IPS DF 6.9 (cell line): ENCODE measurements at regions not wholly inside any gene's neighbourhood (a gene's known extent, or its start where the extent isn't known, plus 50 kb on each side); places are given as distances from the start of the nearest gene placed in this dataset.
"Not testable (repeated sequence)": the region's sequence is repeated elsewhere in the genome, so short reads cannot be mapped to it uniquely, and the experiment has no call there.

Experiments
- DNase-seq: peaks from one replicate; pipeline ENCODE4 v3.0.0-alpha.2; 2013; ENCODE audit warnings: low read depth, low spot score
- H3K27ac ChIP-seq: one replicate; pipeline ENCODE4 v1.5.1; 2013; ENCODE audit warnings: low read length, control low read depth
- H3K27me3 ChIP-seq: 2 replicates; pipeline ENCODE4 v1.6.1; 2013; ENCODE audit warnings: mild to moderate bottlenecking, low read length; ENCODE audit not compliant: control insufficient read depth, insufficient read depth
- H3K36me3 ChIP-seq: 2 replicates; pipeline ENCODE4 v1.6.1; 2013; ENCODE audit warnings: low read length; ENCODE audit not compliant: control insufficient read depth, insufficient read depth
- H3K4me1 ChIP-seq: 2 replicates; pipeline ENCODE4 v1.6.1; 2013; ENCODE audit warnings: low read length; ENCODE audit not compliant: control insufficient read depth, insufficient read depth
- H3K4me3 ChIP-seq: 2 replicates; pipeline ENCODE4 v1.5.1; 2013; ENCODE audit warnings: mild to moderate bottlenecking, low read length
- H3K9me3 ChIP-seq: 2 replicates; pipeline ENCODE4 v1.6.1; 2013; ENCODE audit warnings: low read length, inconsistent platforms; ENCODE audit not compliant: control insufficient read depth, insufficient read depth
- WGBS: extraction: QIAGEN DNeasy Blood & Tissue Kit; methylation state at CpG from one replicate; pipeline ENCODE4 v1.1.7; 2013; ENCODE audit warnings: mixed read lengths, missing lambda C conversion rate; ENCODE audit not compliant: insufficient read length, insufficient coverage; 5-methylcytosine and 5-hydroxymethylcytosine counted together

DNA sequence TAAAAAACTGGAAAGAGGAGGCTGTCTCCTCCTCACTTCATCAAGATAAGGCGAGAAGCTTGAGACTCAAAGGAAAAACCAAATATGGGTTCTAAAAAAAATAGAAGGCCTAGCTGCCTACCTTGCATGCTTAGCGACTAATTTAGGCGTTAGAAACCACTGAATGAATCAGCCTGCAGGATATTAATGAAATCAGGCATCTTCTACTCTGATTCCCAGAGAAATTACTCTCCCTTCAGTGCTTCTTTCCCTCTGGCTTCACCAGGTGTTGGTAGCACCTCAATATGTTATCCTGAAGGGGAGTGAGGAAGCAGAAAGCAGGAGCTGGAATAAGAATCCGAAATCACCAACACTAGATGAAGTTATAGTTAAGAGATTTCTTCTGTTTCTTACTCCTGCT lies 749.8 kb upstream of the NRXN1 start:
- Histone ChIP-seq H3K27ac (no peak overlapping the region), H3K36me3 (no peaks in the 10 kb centered on the region), H3K4me1 (no peaks in the 10 kb centered on the region), H3K4me3 (no peak overlapping the region), H3K9me3 (no peaks in the 10 kb centered on the region), H3K27me3 (no peaks in the 10 kb centered on the region)
- no peak for DNase-seq
- no CpG with 5 or more reads among the region's 4 CpGs for WGBS

DNA sequence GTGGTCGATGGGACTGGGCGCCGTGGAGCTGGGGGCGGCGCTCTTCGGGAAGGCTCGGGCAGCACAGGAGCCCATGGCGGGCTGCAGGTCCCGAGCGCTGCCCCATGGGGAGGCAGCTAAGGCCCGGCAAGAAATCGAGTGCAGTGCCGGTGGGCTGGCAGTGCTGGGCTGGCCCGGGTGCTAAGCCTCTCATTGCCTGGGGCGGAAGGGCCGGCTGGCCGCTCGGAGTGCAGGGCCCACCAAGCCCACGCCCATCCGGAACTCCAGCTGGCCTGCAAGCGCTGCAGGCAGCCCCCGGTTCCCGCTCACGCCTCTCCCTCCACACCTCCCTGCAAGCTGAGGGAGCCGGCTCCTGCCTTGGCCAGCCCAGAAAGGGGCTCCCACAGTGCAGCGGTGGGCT lies 748.4 kb upstream of the NRXN1 start:
- Histone ChIP-seq H3K27ac (no peak overlapping the region), H3K4me3 (no peak overlapping the region), H3K4me1 (no peaks in the 10 kb centered on the region), H3K27me3 (no peaks in the 10 kb centered on the region), H3K36me3 (no peaks in the 10 kb centered on the region), H3K9me3 (no peaks in the 10 kb centered on the region)
- WGBS = no CpG with 5 or more reads among the region's 26 CpGs
- DNase-seq = no peak

- H3K27ac ChIP-seq = not testable (repeated sequence)
Observed at GRCh38 chr2:51779723-51780122, 747.8 kb upstream of the NRXN1 start.

GRCh38 chr2:51778806-51779205 lies 746.9 kb upstream of the NRXN1 start:
- H3K36me3 ChIP-seq = no peaks in the 10 kb centered on the region
- no peak for DNase-seq
- no CpG with 5 or more reads among the region's 3 CpGs for WGBS
- H3K27me3 ChIP-seq = no peaks in the 10 kb centered on the region
- H3K9me3 ChIP-seq = no peaks in the 10 kb centered on the region; the same call in 1 of the 2 replicates
- no peak overlapping the region for H3K27ac ChIP-seq
- no peak overlapping the region for H3K4me3 ChIP-seq
- no peaks in the 10 kb centered on the region for H3K4me1 ChIP-seq

More at GRCh38 chr2:51779723-51780122, 747.8 kb upstream of the NRXN1 start:
- WGBS = no CpG with 5 or more reads among the region's 7 CpGs
- not testable (repeated sequence) for H3K36me3 ChIP-seq, H3K4me1 ChIP-seq, H3K4me3 ChIP-seq, DNase-seq, H3K9me3 ChIP-seq, H3K27me3 ChIP-seq

- not testable (repeated sequence) for H3K9me3 ChIP-seq, DNase-seq, H3K4me3 ChIP-seq, H3K4me1 ChIP-seq, H3K27ac ChIP-seq, H3K27me3 ChIP-seq, H3K36me3 ChIP-seq
- WGBS = no CpG with 5 or more reads among the region's 12 CpGs
Observed at GRCh38 chr2:51774606-51775005, 742.7 kb upstream of the NRXN1 start.

DNA sequence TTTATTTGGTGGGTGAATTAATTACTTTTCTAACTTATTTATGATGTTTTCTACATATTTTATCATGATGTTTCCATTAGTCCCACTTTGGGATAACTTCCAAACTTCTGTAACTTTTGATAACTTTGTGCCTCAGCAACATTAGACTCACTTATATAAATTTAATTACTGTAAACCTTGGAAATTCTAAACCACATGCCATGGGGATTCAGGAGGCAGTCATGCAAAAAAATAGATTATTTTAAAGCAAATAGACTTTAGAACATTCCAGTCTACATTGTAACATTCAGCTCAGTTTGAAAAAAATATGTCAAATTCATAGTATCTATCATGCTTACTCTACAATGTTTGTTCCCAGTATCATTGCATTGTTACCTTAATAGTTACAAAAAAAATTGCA lies 728.5 kb upstream of the NRXN1 start:
- Histone ChIP-seq H3K4me3 (no peak overlapping the region), H3K27me3 (no peaks in the 10 kb centered on the region), H3K4me1 (no peaks in the 10 kb centered on the region), H3K36me3 (no peaks in the 10 kb centered on the region), H3K27ac (no peak overlapping the region), H3K9me3 (no peaks in the 10 kb centered on the region)
- DNase-seq = no peak

DNA sequence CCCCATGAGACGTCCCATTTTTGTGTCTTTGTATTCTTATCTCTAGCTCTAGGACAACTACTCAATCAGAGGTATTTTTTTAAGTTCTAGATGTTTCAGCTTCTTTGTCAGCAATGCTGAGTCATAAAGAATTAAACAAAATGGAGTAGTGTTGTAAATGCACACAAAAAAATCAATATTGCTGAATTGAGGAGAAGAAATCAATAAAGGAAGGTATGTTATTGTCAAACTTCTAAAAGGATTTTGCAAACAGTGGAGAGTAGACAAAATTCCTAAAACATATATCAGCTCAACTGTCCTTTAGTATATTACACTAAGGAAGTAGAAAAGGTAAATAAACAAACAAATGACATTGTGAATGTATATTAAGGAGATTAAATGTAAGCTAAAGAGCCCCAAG lies 726.1 kb upstream of the NRXN1 start:
- Histone ChIP-seq H3K27ac (no peak overlapping the region), H3K4me1 (no peaks in the 10 kb centered on the region), H3K36me3 (no peaks in the 10 kb centered on the region), H3K27me3 (no peaks in the 10 kb centered on the region), H3K4me3 (no peak overlapping the region), H3K9me3 (no peaks in the 10 kb centered on the region)
- WGBS = no CpG with 5 or more reads among the region's 1 CpG
- no peak for DNase-seq

- no peaks in the 10 kb centered on the region for H3K27me3 ChIP-seq
- WGBS = no CpG with 5 or more reads among the region's 1 CpG
- H3K4me1 ChIP-seq = no peaks in the 10 kb centered on the region
- no peak overlapping the region for H3K4me3 ChIP-seq
- H3K27ac ChIP-seq = no peak overlapping the region
- H3K36me3 ChIP-seq = no peaks in the 10 kb centered on the region
- H3K9me3 ChIP-seq = no peaks in the 10 kb centered on the region
- no peak for DNase-seq
Observed at GRCh38 chr2:51734115-51734514, 702.2 kb upstream of the NRXN1 start.

DNA sequence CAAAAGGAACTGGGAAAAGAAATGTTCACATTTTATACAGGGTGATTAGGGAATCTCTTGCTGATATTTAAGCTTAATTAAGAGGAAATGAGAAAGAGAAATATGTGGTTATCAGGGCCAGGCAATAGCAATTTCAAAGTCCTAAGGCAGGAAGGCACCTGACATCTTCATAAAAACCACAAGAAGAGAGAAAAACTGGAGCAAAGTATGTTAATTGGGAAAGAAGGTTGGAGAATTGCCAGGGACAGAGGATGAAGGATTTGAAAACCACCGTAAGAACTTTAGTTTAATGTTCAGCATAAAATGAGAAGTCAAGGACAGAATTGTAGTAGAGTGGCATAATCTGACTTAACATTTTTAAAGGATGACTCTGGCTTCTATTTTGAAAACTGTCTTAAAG lies 691.8 kb upstream of the NRXN1 start:
- no peaks in the 10 kb centered on the region for H3K9me3 ChIP-seq
- H3K4me3 ChIP-seq = no peak overlapping the region
- WGBS = no CpG with 5 or more reads among the region's 1 CpG
- no peaks in the 10 kb centered on the region for H3K4me1 ChIP-seq
- H3K27me3 ChIP-seq = no peaks in the 10 kb centered on the region
- no peak for DNase-seq
- no peak overlapping the region for H3K27ac ChIP-seq
- no peaks in the 10 kb centered on the region for H3K36me3 ChIP-seq

- no peak for DNase-seq
- no peak overlapping the region for H3K27ac ChIP-seq
- H3K4me3 ChIP-seq = no peak overlapping the region
- H3K9me3 ChIP-seq = no peaks in the 10 kb centered on the region
- H3K27me3 ChIP-seq = no peaks in the 10 kb centered on the region
- no peaks in the 10 kb centered on the region for H3K36me3 ChIP-seq
- 100% methylated on average over 1 of the region's 1 CpG for WGBS
- no peaks in the 10 kb centered on the region for H3K4me1 ChIP-seq
Observed at GRCh38 chr2:51722311-51722710, 690.4 kb upstream of the NRXN1 start.

DNA sequence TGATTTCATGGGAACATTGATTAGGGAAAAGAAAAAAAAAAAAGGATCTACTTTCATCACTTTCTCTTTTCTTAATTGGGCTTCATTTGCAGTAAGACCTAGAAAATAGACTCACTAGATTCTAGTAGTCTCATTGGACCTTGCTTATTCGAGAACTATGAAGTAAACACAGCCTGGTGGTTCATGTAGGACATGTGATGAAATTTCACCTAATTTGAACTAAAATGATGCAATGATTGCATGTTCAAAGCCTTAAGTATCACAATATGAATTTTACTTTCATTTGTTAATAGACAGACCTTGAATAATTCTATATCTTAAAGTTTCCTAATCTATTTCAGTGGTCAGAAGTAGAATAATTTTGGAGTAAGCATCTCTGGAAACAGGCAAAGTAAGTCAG lies 688.9 kb upstream of the NRXN1 start:
- H3K9me3 ChIP-seq = no peaks in the 10 kb centered on the region
- H3K27me3 ChIP-seq = no peaks in the 10 kb centered on the region
- DNase-seq = no peak
- H3K36me3 ChIP-seq = no peaks in the 10 kb centered on the region
- WGBS = no CpG with 5 or more reads among the region's 1 CpG
- no peak overlapping the region for H3K27ac ChIP-seq
- no peak overlapping the region for H3K4me3 ChIP-seq
- H3K4me1 ChIP-seq = no peaks in the 10 kb centered on the region
